ENCODE measurements at regions not wholly inside any gene's neighbourhood (a gene's known extent, or its start where the extent isn't known, plus 50 kb on each side); places are given as distances from the start of the nearest gene placed in this dataset.

GRCh38 chr5:165266939-165267338, 1761.5 kb downstream of the MAT2B start:
- H3K4me3 ChIP-seq (ENCODE audit: low read depth, low read length) = no peak overlapping the region
- no peak for DNase-seq (ENCODE audit: low read depth)
- TF ChIP-seq CTCF (IDR thresholded peaks at IDR 0.05; ENCODE audit: low read depth, low read length) (no peak), MYC (IDR thresholded peaks at IDR 0.05; ENCODE audit: low read depth, low read length) (no peak), MAX (IDR thresholded peaks at IDR 0.05; ENCODE audit: low read depth, low read length) (no peak), POLR2A (IDR thresholded peaks at IDR 0.05; ENCODE audit: extremely low read depth, insufficient read length) (no peak)

GRCh38 chr5:165272436-165272835, 1767.0 kb downstream of the MAT2B start:
- no peak for DNase-seq (ENCODE audit: low read depth)

GRCh38 chr5:165277661-165278060, 1772.2 kb downstream of the MAT2B start:
- H3K4me3 ChIP-seq (ENCODE audit: low read depth, low read length) = no peak overlapping the region
- TF ChIP-seq POLR2A (IDR thresholded peaks at IDR 0.05; ENCODE audit: extremely low read depth, insufficient read length) (no peak), CTCF (IDR thresholded peaks at IDR 0.05; ENCODE audit: low read depth, low read length) (no peak), MYC (IDR thresholded peaks at IDR 0.05; ENCODE audit: low read depth, low read length) (no peak), MAX (IDR thresholded peaks at IDR 0.05; ENCODE audit: low read depth, low read length) (no peak)
- no peak for DNase-seq (ENCODE audit: low read depth)

More at GRCh38 chr5:165272436-165272835, 1767.0 kb downstream of the MAT2B start:
- H3K4me3 ChIP-seq (ENCODE audit: low read depth, low read length) = no peak overlapping the region
- no peak for TF ChIP-seq MAX (IDR thresholded peaks at IDR 0.05; ENCODE audit: low read depth, low read length)
- TF ChIP-seq POLR2A (IDR thresholded peaks at IDR 0.05; ENCODE audit: extremely low read depth, insufficient read length) = no peak

GRCh38 chr5:165282491-165282890, 1777.1 kb downstream of the MAT2B start:
- no peak overlapping the region for H3K4me3 ChIP-seq (ENCODE audit: low read depth, low read length)
- TF ChIP-seq MYC (IDR thresholded peaks at IDR 0.05; ENCODE audit: low read depth, low read length) = no peak
- no peak for TF ChIP-seq POLR2A (IDR thresholded peaks at IDR 0.05; ENCODE audit: extremely low read depth, insufficient read length)
- TF ChIP-seq CTCF (IDR thresholded peaks at IDR 0.05; ENCODE audit: low read depth, low read length) = no peak
- no peak for TF ChIP-seq MAX (IDR thresholded peaks at IDR 0.05; ENCODE audit: low read depth, low read length)
- no peak for DNase-seq (ENCODE audit: low read depth)

- no peak for DNase-seq (ENCODE audit: low read depth)
- TF ChIP-seq CTCF (IDR thresholded peaks at IDR 0.05; ENCODE audit: low read depth, low read length) (no peak), POLR2A (IDR thresholded peaks at IDR 0.05; ENCODE audit: extremely low read depth, insufficient read length) (no peak), MAX (IDR thresholded peaks at IDR 0.05; ENCODE audit: low read depth, low read length) (no peak), MYC (IDR thresholded peaks at IDR 0.05; ENCODE audit: low read depth, low read length) (no peak)
- no peak overlapping the region for H3K4me3 ChIP-seq (ENCODE audit: low read depth, low read length)
Measured at GRCh38 chr5:165286692-165287091, 1781.3 kb downstream of the MAT2B start.

GRCh38 chr5:165290535-165290934, 1785.1 kb downstream of the MAT2B start:
- TF ChIP-seq CTCF (IDR thresholded peaks at IDR 0.05; ENCODE audit: low read depth, low read length) (no peak), POLR2A (IDR thresholded peaks at IDR 0.05; ENCODE audit: extremely low read depth, insufficient read length) (no peak), MYC (IDR thresholded peaks at IDR 0.05; ENCODE audit: low read depth, low read length) (no peak), MAX (IDR thresholded peaks at IDR 0.05; ENCODE audit: low read depth, low read length) (no peak)
- no peak for DNase-seq (ENCODE audit: low read depth)
- H3K4me3 ChIP-seq (ENCODE audit: low read depth, low read length) = no peak overlapping the region

Data from NB4 (cell line).